NOMO-1 treated with dmso at 0.1 percent for 144 hours (cell line): ENCODE measurements at regions not wholly inside any gene's neighbourhood (a gene's known extent, or its start where the extent isn't known, plus 50 kb on each side); places are given as distances from the start of the nearest gene placed in this dataset.

Experiments
- DNase-seq: peaks from one replicate; lab custom pipeline; 2025; ENCODE audit not compliant: unreplicated experiment; lab: John Stamatoyannopoulos, UW

DNA sequence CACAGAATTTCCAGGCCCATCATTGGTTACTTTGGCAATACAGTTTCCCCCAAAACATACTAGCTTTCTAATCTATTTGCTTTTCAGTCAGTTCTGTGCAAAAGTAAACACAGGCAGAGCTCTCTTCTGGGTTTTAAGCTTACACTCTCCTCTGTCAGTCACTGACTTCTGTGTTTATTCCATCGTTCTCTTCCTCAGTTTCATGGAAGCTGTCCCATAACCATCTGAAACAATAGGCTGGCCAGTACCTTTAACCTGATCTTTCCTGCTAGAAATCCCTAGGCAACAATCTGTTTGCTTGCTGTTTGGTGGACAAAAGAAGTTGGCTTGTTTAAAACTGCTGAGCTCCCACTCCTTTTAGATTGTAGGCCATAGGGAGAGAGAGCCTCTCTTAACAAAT is 431.5 kb downstream of the HACE1 start:
- DNase-seq: no peak

DNA sequence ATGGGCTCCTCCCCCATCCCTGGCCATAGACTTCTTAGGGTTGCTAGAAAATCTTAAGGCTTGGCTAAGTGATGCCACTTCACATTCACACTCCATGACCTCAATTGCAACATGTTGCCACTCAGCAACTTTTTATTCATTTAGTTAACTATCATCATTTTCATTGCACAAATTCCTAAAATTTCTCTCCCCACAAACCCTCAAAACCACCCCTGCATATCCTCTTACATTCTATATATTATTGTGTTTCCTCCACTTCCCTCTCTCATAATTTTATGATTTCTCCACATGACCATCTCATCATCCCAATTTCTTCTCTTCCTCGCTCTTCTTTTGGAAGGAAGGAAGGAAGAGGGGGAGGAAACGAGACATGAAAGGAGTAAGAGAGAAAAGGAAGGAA is 436.0 kb downstream of the HACE1 start:
- no peak for DNase-seq

DNA sequence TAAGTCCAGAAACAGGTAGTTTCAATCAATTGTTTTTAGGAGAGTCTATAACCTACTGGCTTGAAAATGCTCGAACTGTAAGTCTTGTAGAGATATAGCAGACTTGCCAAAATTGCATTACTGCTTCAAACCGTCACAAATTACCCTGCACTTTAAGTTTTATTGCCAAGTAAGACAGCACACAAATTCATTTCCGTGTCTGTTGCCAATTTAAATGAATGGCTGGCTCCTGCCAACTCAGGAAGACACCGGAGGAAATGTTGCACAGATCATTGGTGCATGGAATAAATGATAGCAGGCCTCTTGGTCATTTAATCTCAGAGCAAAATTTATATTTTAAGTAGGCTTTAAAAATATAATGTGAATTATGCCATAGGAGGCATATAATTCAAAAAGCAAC is 438.1 kb downstream of the HACE1 start:
- DNase-seq: no peak

DNA sequence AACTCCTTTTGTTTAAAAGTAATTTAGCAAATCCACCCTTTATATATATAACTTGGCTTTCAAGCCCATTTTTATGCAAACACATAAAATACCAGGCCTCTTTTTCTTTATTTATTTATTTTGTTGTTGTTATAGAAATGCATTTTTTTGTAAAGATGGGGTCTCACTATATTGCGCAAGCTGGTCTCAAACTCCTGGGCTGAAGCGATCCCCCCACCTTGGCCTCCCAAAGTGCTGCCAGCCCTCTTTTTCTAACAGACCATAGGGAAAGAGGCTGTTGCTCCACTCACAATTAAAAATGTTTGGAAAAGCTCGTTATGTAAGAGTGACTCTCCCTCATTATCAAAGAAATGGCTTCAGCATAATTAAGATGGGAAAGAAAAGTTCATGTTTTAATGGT is 440.9 kb downstream of the HACE1 start:
- DNase-seq: no peak

DNA sequence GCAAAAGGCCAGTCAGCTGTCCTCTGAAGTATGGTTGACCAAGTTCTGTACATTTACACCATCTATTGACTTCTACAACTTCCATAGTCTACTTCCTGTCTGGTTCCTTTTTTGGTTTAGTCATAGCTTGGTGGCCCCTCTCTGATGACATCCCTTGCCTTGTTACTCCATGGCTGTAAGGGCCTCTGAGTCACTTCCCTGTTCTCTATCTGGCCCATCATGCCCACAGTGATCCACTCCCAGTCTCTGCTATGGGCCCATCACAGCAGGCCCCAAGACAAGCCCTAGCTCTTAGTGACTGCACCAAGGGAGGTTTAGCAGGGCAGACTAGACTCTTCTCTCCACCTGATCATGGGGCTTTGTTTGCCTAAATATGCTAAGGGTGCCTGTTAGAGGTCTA is 441.6 kb downstream of the HACE1 start:
- DNase-seq: peak; percentile 88

DNA sequence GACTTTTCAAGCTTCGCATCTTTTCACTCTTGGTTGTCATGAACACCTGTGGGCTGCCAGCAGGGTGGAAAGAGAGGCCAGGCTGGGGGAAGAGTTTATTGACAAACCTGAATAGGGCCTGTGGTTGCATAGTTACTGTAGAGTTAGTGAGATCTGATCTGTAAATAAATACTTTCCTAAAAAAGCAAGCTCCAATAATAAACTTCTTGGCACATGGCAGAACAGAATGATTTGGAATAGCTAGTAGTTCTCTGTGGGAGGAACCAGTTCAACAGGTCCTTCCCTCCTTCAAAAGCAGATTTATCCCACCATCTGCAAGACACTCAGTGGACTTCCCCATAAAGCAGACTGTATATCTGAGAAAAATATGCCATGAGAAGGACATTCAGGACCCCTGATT is 445.0 kb downstream of the HACE1 start:
- no peak for DNase-seq

DNA sequence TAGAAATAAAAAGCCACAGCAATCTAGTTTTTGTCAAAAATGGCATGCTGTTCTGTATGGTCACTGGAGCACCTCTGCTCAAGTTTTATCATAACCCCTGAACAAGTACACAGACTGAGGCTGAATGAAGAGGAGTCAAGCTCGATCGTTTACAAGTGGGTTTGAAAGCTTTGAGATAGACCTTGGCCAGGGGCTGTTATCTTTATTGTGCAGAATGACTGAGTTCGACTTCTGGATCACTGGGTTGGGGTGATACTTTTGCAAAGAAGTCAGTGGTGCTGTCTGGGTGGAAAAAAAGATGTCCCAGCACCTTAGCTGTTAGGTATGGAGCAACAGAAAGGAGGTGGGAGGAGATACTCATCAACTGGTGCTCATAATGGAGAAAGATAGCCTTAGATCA is 446.0 kb downstream of the HACE1 start:
- DNase-seq: no peak

DNA sequence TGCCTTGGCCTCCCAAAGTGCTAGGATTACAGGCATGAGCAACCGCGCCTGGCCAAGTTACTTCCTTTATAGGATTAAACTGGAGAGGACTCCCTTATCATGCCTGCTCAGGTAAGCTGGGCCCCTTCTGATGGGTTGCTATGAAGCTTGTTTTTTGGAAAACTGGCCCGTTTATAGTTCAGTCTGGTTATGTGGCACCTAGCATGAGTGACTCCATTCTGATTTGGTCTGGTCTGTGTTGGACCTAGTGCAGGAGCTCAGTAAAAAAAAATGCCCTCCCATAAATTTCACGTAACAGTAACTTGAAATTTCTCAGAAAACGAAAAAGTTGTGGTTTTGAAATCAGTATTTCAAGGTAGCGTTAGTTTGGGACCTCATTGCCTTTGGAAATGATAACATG is 448.4 kb downstream of the HACE1 start:
- DNase-seq: no peak

DNA sequence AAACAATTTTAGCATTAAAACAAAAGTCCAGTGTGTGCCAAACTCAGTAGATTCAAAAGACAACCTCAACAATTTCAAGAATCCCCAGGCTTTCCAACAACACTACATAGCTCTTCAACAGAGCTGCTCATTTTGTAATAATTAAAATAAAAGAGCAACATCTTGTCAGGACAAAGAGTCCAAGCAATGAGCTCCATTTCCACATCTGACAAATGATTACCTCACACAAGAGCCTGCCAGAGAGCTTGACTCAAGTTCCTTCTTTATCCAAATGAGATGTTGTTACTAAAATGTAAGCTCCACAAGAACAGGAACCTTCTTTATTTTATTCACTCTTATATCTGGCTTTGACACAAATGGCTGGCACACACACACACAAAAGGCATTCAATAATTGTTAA is 449.8 kb downstream of the HACE1 start:
- DNase-seq: peak; percentile 27

DNA sequence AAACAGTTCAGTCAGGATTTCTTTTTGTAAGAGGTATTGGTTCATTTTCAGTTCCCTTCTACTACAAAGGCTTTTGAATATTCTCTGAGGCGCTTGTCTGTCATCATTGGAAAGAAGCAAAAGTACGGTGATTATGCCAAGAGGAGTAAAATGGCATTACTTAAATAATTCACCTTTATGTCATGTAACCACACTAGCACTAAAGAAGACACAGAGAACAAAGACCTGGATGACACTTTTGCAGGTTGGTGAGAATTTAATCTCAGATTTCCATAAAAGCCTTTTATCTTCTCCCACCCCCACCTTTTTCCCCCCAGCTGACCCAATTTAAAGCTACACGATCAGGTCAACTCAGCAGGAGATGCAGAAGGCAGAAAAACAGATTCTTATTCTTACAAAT is 451.8 kb downstream of the HACE1 start:
- DNase-seq: no peak

DNA sequence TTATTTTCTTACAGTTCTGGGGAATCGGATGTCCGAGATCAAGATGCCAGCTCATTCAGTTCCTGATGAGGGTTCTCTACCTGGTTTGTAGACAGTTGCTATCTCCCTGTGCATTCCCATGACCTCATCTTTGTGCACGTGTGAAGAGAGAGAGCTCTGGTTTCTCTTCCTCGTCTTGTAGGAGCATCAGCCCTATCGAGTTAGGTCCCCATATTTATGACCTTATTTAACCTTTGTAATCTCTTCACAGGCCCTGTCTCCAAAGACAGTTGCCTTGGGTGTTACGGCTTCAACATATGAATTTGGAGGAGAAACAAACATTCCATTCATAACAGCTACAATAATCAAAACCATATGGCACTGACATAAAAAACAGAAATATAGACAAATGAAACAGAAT is 455.3 kb downstream of the HACE1 start:
- DNase-seq: peak; percentile 6

DNA sequence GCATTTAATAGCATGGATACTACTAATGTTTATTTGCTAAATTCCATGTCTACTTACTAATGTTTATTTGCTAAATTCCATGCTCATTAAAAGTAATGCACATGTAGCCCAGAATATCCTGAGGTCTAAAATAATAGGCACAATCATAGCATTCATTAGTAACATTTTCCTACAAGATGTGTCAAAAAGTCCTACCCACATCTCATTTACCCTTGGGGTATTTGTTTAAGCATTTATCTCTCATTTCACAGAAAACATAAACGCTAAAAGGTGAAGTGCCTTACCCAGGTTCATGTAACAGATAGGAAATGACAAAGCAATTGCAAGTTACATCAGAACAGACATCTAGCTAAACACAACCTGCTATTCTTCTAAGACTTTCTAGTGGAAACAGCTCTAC is 457.1 kb downstream of the HACE1 start:
- DNase-seq: no peak

DNA sequence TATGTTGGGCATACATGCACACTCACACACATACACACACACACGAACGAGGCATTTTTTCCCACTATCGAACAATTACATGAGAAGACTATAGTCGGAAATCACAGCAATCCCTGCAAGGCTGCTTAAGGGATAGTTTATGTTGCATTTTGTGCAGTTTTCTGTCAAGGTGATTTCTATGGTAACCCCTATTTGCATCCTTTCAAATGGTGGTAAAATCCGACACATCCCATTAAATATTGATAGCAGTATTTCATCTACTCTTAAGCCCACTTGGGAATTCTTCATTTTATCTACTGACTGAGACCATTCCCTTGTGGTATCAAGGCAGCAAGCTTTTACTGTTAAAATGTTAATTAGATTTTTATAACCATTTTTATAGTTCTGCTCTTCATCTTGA is 457.8 kb downstream of the HACE1 start:
- DNase-seq: no peak

DNA sequence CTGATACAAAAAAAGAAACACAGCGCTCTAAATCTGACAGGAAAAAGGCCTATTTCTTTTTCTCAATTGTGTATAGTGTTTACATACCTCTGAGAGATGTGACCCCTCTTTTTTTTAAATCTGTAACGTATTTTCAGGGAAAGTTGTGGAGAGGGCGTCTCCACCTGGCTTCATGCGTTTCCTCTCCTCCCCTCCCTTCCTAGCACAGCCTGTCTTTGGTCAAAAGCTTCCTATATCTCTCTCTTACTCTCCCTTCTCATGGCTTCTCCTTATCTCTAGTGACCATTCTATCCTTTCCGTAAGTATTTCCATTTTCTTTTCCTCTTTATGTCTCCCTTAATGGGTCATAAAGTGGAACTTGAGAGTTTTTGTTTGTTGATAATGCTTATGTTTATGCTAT is 458.9 kb downstream of the HACE1 start:
- DNase-seq: no peak

DNA sequence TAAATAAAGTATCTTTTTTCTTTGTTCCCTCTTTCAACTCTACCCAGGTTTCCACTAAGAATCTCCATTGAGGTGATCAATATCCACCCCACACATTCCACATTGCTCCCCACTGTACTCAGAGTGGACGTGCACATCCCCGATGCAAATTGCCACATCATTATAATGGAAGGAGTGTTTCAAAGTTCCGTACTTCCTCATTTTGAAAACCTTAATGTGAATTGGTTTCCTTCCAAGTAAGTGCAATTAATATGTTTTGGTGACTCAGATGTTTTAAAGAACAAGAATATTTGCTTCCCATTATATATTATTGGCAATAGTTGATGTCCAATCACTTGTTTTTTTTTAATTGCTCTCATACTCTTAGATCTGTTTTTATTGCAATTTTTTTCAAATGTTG is 463.6 kb downstream of the HACE1 start:
- peak; percentile 10 for DNase-seq

DNA sequence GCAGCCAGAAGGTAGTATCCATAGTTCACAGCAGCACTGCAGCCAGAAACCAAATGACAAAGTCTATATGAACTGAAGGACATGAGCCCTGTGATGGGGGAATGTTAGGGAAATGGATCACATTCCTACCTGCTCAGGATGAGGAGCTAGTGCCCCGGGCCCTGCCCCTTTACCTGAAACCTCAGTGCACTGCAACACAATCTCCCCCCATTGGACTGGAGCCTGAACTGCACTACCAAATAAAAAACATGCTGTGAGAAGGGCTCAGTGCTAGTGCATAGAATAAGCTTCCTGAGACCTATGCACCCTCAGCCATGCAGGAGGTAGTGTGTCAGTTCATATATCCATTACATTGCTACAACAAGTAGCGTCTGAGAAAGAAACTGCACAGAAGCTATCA is 477.8 kb downstream of the HACE1 start:
- no peak for DNase-seq

DNA sequence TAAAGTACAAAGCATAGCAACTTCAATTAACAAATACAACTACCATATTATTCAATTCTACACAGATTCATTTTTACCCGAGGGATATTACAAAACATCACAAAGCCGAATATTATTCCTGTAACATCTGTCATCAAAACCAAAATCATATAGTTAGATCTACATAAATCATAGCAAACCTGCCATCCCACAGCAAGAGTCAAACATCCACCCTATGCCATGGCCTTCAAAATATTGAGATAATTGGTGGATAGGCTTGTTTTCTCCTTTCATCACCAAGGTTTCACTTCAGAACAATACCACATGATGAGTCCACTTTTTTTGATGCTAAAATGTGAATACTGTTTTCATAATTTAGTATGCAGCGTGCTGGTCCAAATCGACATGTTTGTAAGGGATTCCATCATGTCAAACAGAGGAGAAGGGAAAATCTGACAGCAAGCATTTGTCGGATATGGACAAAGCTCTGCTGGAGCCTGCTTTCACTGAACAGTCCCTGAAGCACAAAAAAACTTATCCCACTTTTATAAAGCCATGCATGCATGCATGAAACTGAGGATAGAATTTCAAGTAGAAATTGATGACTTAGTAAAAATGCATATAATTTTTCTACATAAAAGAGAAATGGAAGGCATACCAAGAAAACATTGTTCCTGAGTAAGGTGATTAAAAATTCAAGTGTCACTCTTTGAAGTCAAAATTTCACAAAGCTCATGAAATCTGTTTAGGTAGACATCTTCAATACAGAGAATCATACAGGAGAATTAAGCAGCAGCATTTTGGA is 494.1 kb downstream of the HACE1 start:
- no peak for DNase-seq

DNA sequence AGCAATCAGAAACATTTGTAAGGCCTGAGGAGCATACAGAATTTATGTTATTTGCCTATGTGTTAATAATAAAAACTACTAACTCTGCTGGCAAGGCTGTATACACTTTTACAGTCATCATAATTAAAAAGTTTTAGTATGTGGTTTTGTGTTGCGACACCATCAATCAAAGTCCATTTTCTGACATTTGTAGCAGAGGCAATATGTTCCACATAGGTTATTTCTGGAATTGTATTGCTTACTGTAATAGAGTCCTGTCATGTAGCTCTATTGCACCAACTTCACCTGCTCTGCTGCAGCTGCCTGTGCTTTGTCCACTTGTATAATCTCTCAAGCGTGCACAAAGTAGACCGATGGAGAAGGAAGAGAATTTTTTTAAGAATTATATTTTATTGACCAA is 501.8 kb downstream of the HACE1 start:
- DNase-seq: no peak

DNA sequence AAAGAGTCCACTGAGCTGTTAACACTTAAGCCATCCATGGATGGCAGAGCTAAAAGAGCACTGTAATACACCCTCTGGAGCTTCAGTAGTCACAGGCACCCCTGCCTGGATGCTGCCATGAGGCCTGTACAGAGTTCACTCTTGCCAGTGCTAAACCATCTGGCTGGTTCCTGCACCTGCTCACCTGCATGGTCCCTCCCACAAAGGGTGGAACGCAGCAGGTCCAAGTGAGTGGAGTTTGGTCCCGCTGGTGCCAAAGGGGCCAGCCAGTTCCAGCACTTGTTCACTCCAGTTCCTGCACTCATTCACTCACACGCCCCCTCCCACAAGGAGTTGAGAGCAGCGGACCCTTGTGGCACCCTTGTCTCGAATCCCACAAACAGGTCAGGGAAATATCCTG is 503.5 kb downstream of the HACE1 start:
- no peak for DNase-seq

DNA sequence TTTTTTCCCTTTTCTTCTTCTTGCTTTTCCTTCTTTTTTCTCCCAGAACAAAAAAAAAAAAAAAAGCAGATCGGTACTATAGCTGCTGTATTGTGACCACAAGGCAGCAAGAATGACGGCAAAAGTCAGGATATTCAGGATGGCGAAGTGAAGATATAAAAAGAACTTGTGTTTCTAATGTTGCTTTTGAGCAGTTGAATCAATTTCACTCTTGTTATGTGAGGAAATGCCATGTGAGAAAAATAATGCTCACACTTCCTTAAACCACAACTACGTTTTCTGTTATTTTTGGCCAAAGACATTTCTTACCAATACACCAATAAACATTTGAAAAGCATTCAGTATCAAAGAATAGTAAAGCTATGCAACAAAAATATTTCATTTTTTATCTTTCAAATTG is 510.5 kb downstream of the HACE1 start:
- no peak for DNase-seq

DNA sequence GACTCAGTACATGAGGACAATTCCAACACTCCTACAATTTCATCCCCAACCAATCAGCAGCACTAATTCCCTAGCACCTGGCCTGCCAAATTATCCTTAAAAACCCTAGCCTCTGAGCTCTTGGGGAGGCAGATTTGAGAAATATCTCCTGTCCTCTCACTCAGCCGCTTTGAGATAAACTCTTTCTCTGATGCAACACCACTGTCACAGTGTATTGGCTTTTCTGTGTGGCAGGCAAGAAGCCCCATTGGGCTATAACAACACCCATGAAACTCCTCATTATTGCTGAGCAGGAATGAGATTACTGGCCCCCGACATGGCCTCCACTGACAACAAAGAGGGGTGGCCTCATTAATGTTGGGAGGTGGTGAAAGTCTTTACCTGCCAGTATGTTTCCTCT is 515.5 kb downstream of the HACE1 start:
- DNase-seq: no peak

DNA sequence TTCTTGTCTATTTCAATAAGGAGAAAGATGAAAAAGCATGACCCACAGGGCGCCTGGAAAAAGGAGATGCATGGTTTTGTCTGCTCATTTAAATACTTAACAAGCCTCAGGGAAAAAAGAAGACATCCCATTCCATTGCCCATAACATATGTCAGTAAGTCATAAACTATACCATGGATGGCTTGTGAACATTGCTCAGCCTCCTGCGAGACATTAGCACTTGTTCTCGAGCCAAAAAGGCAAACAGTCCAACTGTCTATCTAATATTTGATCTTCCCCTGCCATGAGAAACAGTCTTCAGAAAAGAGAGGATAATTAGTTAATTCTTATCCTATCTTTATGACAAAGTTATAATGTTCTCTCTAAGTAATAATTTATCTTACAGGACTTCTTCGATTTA is 527.4 kb downstream of the HACE1 start:
- DNase-seq: no peak

DNA sequence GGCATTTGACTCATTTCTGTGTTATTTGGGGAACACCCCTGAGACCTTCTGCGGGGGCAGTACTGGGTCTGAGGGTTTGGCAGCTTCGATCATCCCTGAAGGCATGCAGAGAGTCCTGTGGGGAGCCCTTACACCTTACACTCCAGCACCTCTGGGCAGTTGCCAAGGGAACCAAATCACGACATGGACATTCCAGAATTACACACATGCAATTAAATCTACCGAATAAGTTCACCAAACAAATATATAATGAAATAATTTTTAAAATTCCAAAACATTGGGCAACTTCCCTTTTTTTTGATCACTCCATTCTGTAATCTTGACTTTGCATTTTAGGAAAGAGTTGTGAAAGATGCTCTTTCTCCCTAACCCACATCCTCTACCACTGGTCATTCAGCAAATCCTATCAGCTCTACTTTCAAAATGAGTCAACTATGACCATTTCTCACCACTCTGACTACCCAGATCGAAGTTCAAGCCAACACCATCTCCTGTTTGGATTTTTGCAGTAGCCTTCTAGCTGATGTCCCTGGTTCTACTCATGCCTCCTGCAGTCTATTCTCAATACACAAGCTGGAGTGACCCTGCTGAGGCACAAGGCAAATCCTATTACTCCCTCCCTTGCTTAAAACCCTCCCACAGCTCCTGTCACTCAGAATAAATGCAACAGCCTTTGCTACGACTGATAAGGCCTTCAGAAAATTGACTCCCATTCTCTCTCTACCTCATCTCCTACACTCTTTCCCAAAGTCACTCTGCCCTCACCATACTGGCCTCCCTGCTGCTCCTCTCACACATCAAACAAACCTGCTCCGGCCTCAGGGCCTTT is 533.3 kb downstream of the HACE1 start:
- DNase-seq: peak; percentile 30
